ENCODE measurements at regions not wholly inside any gene's neighbourhood (a gene's known extent, or its start where the extent isn't known, plus 50 kb on each side); places are given as distances from the start of the nearest gene placed in this dataset.

DNA sequence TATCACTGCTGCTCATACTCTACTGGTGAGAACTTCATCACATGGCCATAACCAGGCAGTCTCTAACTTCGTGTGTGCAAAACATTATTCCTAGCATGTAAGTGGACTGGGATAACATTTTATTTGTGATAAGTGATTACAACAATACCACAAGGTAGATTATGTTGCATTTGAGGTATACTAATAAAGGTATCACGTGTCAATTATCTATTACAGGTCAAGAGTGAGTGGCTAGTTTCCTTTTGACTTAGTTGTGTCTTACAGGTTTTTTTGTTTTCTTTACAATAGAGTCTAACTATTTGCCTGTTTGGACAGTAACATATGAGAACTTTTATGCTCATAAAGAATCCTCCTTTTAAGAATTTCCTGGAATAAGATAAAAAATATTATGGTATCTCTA lies 67.2 kb upstream of the DSC1 start:
- no peak for FAIRE-seq
- no peak for DNase-seq (ENCODE audit: extremely low read depth in 1 of 4, low spot score in 3 of 4)
- ChIA-PET POLR2A (no interaction called here), CTCF (ENCODE audit: low intra/inter-chr PET ratio) (no interaction called here)
- in situ Hi-C loops (cut with MboI) (no loop called here), intact Hi-C loops (cut with micrococcal nuclease) (no loop called here)
- no TSS peak for BruUV-seq (replicated peaks)
- H3K4me1 ChIP-seq (replicated peaks in 1 of 2; ENCODE audit: control insufficient read depth in 2 of 2, insufficient read depth in 2 of 2, low read length in 2 of 2) = no peaks in the 10 kb centered on the region
- no peaks in the 10 kb centered on the region for H3K27me3 ChIP-seq (ENCODE audit: control insufficient read depth in 2 of 2, insufficient read depth in 2 of 2, low read length in 2 of 2)
- WGBS (ENCODE audit: insufficient coverage, low coverage, missing lambda C conversion rate) = 0% methylated on average over 2 of the region's 2 CpGs
- H4K20me1 ChIP-seq (replicated peaks; ENCODE audit: control insufficient read depth, insufficient read depth, low read length) = no peaks in the 10 kb centered on the region
- H3K4me3 ChIP-seq = no peak overlapping the region
- no peaks in the 10 kb centered on the region for H3K9me3 ChIP-seq (replicated peaks; ENCODE audit: control insufficient read depth, insufficient read depth, low read depth, low read length)
- no peak for ATAC-seq
- H3K36me3 ChIP-seq (ENCODE audit: control insufficient read depth, insufficient read depth, low read length) = no peaks in the 10 kb centered on the region
- no peaks in the 10 kb centered on the region for H3K79me2 ChIP-seq (ENCODE audit: control insufficient read depth, insufficient read depth, low read length)
- H3K27ac ChIP-seq (ENCODE audit: extremely low read depth, low read depth, low read length) = no peak overlapping the region
- no peaks in the 10 kb centered on the region for H3K9me1 ChIP-seq (ENCODE audit: control insufficient read depth, insufficient read depth, low read length)
- no peak overlapping the region for H3K9ac ChIP-seq (ENCODE audit: insufficient read depth in 1 of 2, low read depth in 2 of 2, low read length in 2 of 2)
- H2AFZ ChIP-seq (ENCODE audit: low read depth, low read length) = no peak overlapping the region; the same call in 1 of the 2 replicates
- H3K4me2 ChIP-seq (ENCODE audit: insufficient read depth, low read length) = no peak overlapping the region
- no peak for TF ChIP-seq ZNF780A (CRISPR knock-in tag; IDR thresholded peaks at IDR 0.05)
- TF ChIP-seq THAP7 (CRISPR knock-in tag; IDR thresholded peaks at IDR 0.05) = no peak
- TF ChIP-seq SMAD2 (IDR thresholded peaks at IDR 0.05; ENCODE audit: low read depth, low read length) = no peak
- no peak for TF ChIP-seq SMAD4 (CRISPR knock-in tag; conservative IDR thresholded peaks at IDR 0.05)
- TF ChIP-seq NKRF (IDR thresholded peaks at IDR 0.05; ENCODE audit: borderline replicate concordance) = no peak
- TF ChIP-seq POLR2A (conservative IDR thresholded peaks at IDR 0.05) = no peak
- no peak for TF ChIP-seq DEAF1 (CRISPR knock-in tag; IDR thresholded peaks at IDR 0.05)
- no peak for TF ChIP-seq HINFP (tag; conservative IDR thresholded peaks at IDR 0.05; ENCODE audit: low read depth)
- no peak for TF ChIP-seq KLF6 (CRISPR knock-in tag; IDR thresholded peaks at IDR 0.05; ENCODE audit: borderline replicate concordance)
- TF ChIP-seq TRIM24 (IDR thresholded peaks at IDR 0.05) = no peak
- TF ChIP-seq FOXO4 (CRISPR knock-in tag; IDR thresholded peaks at IDR 0.05) = no peak
- TF ChIP-seq RBM17 (IDR thresholded peaks at IDR 0.05; ENCODE audit: borderline replicate concordance, low read depth, low read length) = no peak

All from K562 (cell line).